GM12878 (cell line): ENCODE measurements at regions not wholly inside any gene's neighbourhood (a gene's known extent, or its start where the extent isn't known, plus 50 kb on each side); places are given as distances from the start of the nearest gene placed in this dataset.

Experiments used
- ATAC-seq: fragments of 200-7000 bp; cut with Tn5 transposase; 3 replicates; pipeline ENCODE4 v1.9.1; 2020; ENCODE audit warnings: mild to moderate bottlenecking, moderate library complexity
- BruUV-seq: library from RNA; stranded (reverse); fragments of 400-500 nt; replicated peaks from 2 replicates; lab custom pipeline; 2021; lab: Mats Ljungman, UMichigan
- CTCF ChIA-PET: fragments of 300-600 bp; sonication (Branson Sonifier 250); formaldehyde crosslinking; extraction: SDS; loops from one replicate; lab custom pipeline; 2021; ENCODE audit warnings: inconsistent platforms; lab: Yijun Ruan, JAX
- POLR2A ChIA-PET: fragments of 350-600 bp; formaldehyde crosslinking; extraction: SDS; loops from one replicate; lab custom pipeline; 2021; ENCODE audit warnings: inconsistent platforms; lab: Charles Lee
- RAD21 ChIA-PET: fragments of 300-600 bp; sonication (Branson Sonifier 250); formaldehyde crosslinking; loops from one replicate; lab custom pipeline; 2023; ENCODE audit warnings: antibody characterized with exemption; ENCODE audit not compliant: unreplicated experiment; lab: Charles Lee
- SMC1A ChIA-PET: fragments of 300-600 bp; sonication (Branson Sonifier 250); formaldehyde crosslinking; loops from one replicate; lab custom pipeline; 2023; ENCODE audit not compliant: unreplicated experiment, uncharacterized antibody; lab: Charles Lee
- DNase-seq: peaks from one replicate; pipeline ENCODE4 v3.0.0-alpha.2; 2011; ENCODE audit warnings: low read depth, low spot score
- FAIRE-seq: peaks from 3 replicates; lab custom pipeline; 2011; peaks lifted over from hg19 to GRCh38; lab: Jason Lieb, UNC
- H2AFZ ChIP-seq: 2 replicates; pipeline ENCODE4 v1.6.0; 2011; ENCODE audit warnings: low read depth, low read length, control low read depth; ENCODE audit not compliant: control insufficient read depth
- H3K27ac ChIP-seq: 2 replicates; pipeline ENCODE4 v1.5.1; 2011; ENCODE audit warnings: control low read depth; ENCODE audit not compliant: control insufficient read depth, insufficient read depth
- H3K27me3 ChIP-seq, 2 experiments: replicated peaks in 1 of 2; 2 replicates each; pipeline versions ENCODE4 v1.6.0 to v1.6.1; 2011; ENCODE audit warnings: low read length in 1 of 2; ENCODE audit not compliant: control insufficient read depth in 2 of 2, insufficient read depth in 2 of 2
- H3K36me3 ChIP-seq, 2 experiments: 2 replicates each; pipeline ENCODE4 v1.5.1; 2011; ENCODE audit warnings: low read length in 1 of 2; ENCODE audit not compliant: control insufficient read depth in 2 of 2, insufficient read depth in 2 of 2
- H3K4me1 ChIP-seq: 2 replicates; pipeline ENCODE4 v1.6.1; 2011; ENCODE audit warnings: mild to moderate bottlenecking, low read length, moderate library complexity, mixed read lengths; ENCODE audit not compliant: control insufficient read depth, insufficient read depth
- H3K4me2 ChIP-seq: 2 replicates; pipeline ENCODE4 v1.6.0; 2011; ENCODE audit warnings: control low read depth; ENCODE audit not compliant: control insufficient read depth, insufficient read depth
- H3K4me3 ChIP-seq: fragments of 200-600 bp; sonication (generic); 2 replicates; pipeline ENCODE4 v1.5.1; 2016
- H3K79me2 ChIP-seq: 2 replicates; pipeline ENCODE4 v1.6.0; 2011; ENCODE audit warnings: low read length; ENCODE audit not compliant: control insufficient read depth, insufficient read depth
- H3K9ac ChIP-seq: 2 replicates; pipeline ENCODE4 v1.8.0; 2011; ENCODE audit warnings: low read length, control low read depth, mixed read lengths; ENCODE audit not compliant: control insufficient read depth, insufficient read depth
- H3K9me3 ChIP-seq: replicated peaks from 3 replicates; pipeline ENCODE4 v1.5.1; 2011; ENCODE audit warnings: mild to moderate bottlenecking, low read length; ENCODE audit not compliant: control insufficient read depth, insufficient read depth
- H4K20me1 ChIP-seq: 2 replicates; pipeline ENCODE4 v1.6.0; 2011; ENCODE audit not compliant: control insufficient read depth, insufficient read depth
- BRCA1 ChIP-seq: IDR thresholded peaks from 2 replicates; pipeline ENCODE4 v1.6.1; 2011; ENCODE audit warnings: low read depth, low read length, improper control_type of control experiment
- EP300 ChIP-seq, 2 experiments: fragments of 150-350 bp in 1 of 2; IDR thresholded peaks; 2 replicates each; pipeline ENCODE4 v1.6.1; 2011 to 2012; ENCODE audit warnings: low read depth in 2 of 2, low read length in 2 of 2, borderline replicate concordance in 1 of 2, improper control_type of control experiment in 1 of 2, inconsistent platforms in 1 of 2; ENCODE audit not compliant: control insufficient read depth in 1 of 2
- GABPA ChIP-seq: IDR thresholded peaks from 2 replicates; pipeline ENCODE4 v1.6.1; 2014; ENCODE audit warnings: antibody characterized with exemption, low read depth, mild to moderate bottlenecking, inconsistent platforms
- KLF5 ChIP-seq: fragments of 450-650 bp; IDR thresholded peaks from 2 replicates; pipeline ENCODE4 v1.6.1; 2014; ENCODE audit warnings: mild to moderate bottlenecking; ENCODE audit not compliant: partially characterized antibody
- MEF2A ChIP-seq: IDR thresholded peaks from 2 replicates; pipeline ENCODE4 v1.6.1; 2011; ENCODE audit warnings: low read depth, mild to moderate bottlenecking, low read length, moderate library complexity; ENCODE audit not compliant: insufficient read depth
- MEF2B ChIP-seq: fragments of 450-650 bp; IDR thresholded peaks from 2 replicates; pipeline ENCODE4 v1.6.1; 2018; ENCODE audit warnings: mild to moderate bottlenecking, moderate library complexity; ENCODE audit not compliant: partially characterized antibody, poor library complexity, severe bottlenecking
- NFYA ChIP-seq: IDR thresholded peaks from 2 replicates; pipeline ENCODE4 v1.6.1; 2011; ENCODE audit warnings: low read depth, mild to moderate bottlenecking, low read length, improper control_type of control experiment, borderline replicate concordance
- PAX8 ChIP-seq: fragments of 450-650 bp; IDR thresholded peaks from 2 replicates; pipeline ENCODE4 v1.6.1; 2017; ENCODE audit warnings: mild to moderate bottlenecking, moderate library complexity
- RUNX3 ChIP-seq: IDR thresholded peaks from 2 replicates; pipeline ENCODE4 v1.6.1; 2012; ENCODE audit warnings: low read length, inconsistent platforms
- SMAD1 ChIP-seq: fragments of 450-650 bp; IDR thresholded peaks from 2 replicates; pipeline ENCODE4 v1.6.1; 2018; ENCODE audit warnings: mild to moderate bottlenecking, low read depth; ENCODE audit not compliant: partially characterized antibody
- SMARCA5 ChIP-seq: fragments of 450-650 bp; IDR thresholded peaks from 2 replicates; pipeline ENCODE4 v1.6.1; 2017; ENCODE audit warnings: mild to moderate bottlenecking
- SUZ12 ChIP-seq: fragments of 200-600 bp; sonication (generic); IDR thresholded peaks from one replicate; pipeline ENCODE4 v1.6.1; 2018; ENCODE audit warnings: antibody characterized with exemption, mild to moderate bottlenecking; ENCODE audit not compliant: unreplicated experiment
- WGBS: methylation state at CpG from one replicate; pipeline ENCODE4 v1.1.6; 2016; ENCODE audit warnings: low lambda C conversion rate; ENCODE audit not compliant: insufficient replicate concordance, insufficient coverage; ENCODE audit errors: missing lambda C conversion rate; 5-methylcytosine and 5-hydroxymethylcytosine counted together
- in situ Hi-C: fragments of 300-500 bp; cut with MboI; formaldehyde crosslinking; loops from 9 replicates; pipeline ENCODE4 v1.14.3; 2018; ENCODE audit warnings: mixed read lengths
- intact Hi-C: fragments of 100-400 bp; cut with micrococcal nuclease; formaldehyde crosslinking; loops from one replicate; pipeline ENCODE4 v1.14.2; 2022; ENCODE audit not compliant: unreplicated experiment
- TF ChIP-seq, protein P1 (sequence below): IDR thresholded peaks from 2 replicates; pipeline ENCODE4 v1.6.1; 2012; ENCODE audit warnings: low read depth, low read length, improper control_type of control experiment
- TF ChIP-seq, protein P2 (sequence below): IDR thresholded peaks from 2 replicates; pipeline ENCODE4 v1.6.1; 2012; ENCODE audit warnings: mild to moderate bottlenecking, low read depth, low read length
- TF ChIP-seq, protein P3 (sequence below): fragments of 450-650 bp; IDR thresholded peaks from 2 replicates; pipeline ENCODE4 v1.6.1; 2017; ENCODE audit warnings: borderline replicate concordance
- TF ChIP-seq, protein P4 (sequence below): fragments of 450-650 bp; IDR thresholded peaks from 2 replicates; pipeline ENCODE4 v1.6.1; 2017; ENCODE audit warnings: low read depth, mild to moderate bottlenecking, moderate library complexity

GRCh38 chr9:129463994-129464393 is 156.9 kb downstream of the C9orf50 start (continued):
- TF ChIP-seq, protein P1, sequence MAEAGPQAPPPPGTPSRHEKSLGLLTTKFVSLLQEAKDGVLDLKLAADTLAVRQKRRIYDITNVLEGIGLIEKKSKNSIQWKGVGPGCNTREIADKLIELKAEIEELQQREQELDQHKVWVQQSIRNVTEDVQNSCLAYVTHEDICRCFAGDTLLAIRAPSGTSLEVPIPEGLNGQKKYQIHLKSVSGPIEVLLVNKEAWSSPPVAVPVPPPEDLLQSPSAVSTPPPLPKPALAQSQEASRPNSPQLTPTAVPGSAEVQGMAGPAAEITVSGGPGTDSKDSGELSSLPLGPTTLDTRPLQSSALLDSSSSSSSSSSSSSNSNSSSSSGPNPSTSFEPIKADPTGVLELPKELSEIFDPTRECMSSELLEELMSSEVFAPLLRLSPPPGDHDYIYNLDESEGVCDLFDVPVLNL, result no peak

- Histone ChIP-seq H3K9ac (no peak overlapping the region), H3K9me3 (no peaks in the 10 kb centered on the region), H3K36me3 (no peaks in the 10 kb centered on the region), H3K4me1 (peaks cover 22% of the 10 kb centered on the region), H3K4me2 (no peak overlapping the region), H4K20me1 (no peaks in the 10 kb centered on the region), H3K27me3 (no peaks in the 10 kb centered on the region), H3K4me3 (no peak overlapping the region), H2AFZ (no peak overlapping the region), H3K79me2 (no peaks in the 10 kb centered on the region), H3K27ac (no peak overlapping the region)
- POLR2A ChIA-PET, result interaction anchor here (0.5 kb wide), 1 partner anchor 12 kb away, joined by 3 read pairs; no protein-coding TSS in a partner anchor
- FAIRE-seq (no peak), DNase-seq (no peak), ATAC-seq (no peak)
- RAD21 ChIA-PET, result no interaction called here
- SMC1A ChIA-PET, result interaction anchor here (0.6 to 1.4 kb wide), 3 partner anchors 63 to 162 kb away, joined by 3 read pairs; partner anchors contain the start of gene NTMT1
- no TSS peak for BruUV-seq
- in situ Hi-C loops, result no loop called here
- intact Hi-C loops, result no loop called here
- WGBS, result 26% methylated on average over 10 of the region's 10 CpGs
- CTCF ChIA-PET, result no interaction called here
- TF ChIP-seq, protein P2, sequence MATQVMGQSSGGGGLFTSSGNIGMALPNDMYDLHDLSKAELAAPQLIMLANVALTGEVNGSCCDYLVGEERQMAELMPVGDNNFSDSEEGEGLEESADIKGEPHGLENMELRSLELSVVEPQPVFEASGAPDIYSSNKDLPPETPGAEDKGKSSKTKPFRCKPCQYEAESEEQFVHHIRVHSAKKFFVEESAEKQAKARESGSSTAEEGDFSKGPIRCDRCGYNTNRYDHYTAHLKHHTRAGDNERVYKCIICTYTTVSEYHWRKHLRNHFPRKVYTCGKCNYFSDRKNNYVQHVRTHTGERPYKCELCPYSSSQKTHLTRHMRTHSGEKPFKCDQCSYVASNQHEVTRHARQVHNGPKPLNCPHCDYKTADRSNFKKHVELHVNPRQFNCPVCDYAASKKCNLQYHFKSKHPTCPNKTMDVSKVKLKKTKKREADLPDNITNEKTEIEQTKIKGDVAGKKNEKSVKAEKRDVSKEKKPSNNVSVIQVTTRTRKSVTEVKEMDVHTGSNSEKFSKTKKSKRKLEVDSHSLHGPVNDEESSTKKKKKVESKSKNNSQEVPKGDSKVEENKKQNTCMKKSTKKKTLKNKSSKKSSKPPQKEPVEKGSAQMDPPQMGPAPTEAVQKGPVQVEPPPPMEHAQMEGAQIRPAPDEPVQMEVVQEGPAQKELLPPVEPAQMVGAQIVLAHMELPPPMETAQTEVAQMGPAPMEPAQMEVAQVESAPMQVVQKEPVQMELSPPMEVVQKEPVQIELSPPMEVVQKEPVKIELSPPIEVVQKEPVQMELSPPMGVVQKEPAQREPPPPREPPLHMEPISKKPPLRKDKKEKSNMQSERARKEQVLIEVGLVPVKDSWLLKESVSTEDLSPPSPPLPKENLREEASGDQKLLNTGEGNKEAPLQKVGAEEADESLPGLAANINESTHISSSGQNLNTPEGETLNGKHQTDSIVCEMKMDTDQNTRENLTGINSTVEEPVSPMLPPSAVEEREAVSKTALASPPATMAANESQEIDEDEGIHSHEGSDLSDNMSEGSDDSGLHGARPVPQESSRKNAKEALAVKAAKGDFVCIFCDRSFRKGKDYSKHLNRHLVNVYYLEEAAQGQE, result no peak
- TF ChIP-seq EP300 (IDR thresholded peaks at IDR 0.05; ENCODE audit: borderline replicate concordance in 1 of 2, control insufficient read depth in 1 of 2, low read depth in 2 of 2, low read length in 2 of 2) (no peak), SMARCA5 (no peak), MEF2A (no peak), RUNX3 (no peak), BRCA1 (no peak), GABPA (no peak), SMAD1 (no peak), NFYA (no peak), PAX8 (no peak), SUZ12 (no peak), MEF2B (no peak), KLF5 (no peak)
- TF ChIP-seq, protein P3, sequence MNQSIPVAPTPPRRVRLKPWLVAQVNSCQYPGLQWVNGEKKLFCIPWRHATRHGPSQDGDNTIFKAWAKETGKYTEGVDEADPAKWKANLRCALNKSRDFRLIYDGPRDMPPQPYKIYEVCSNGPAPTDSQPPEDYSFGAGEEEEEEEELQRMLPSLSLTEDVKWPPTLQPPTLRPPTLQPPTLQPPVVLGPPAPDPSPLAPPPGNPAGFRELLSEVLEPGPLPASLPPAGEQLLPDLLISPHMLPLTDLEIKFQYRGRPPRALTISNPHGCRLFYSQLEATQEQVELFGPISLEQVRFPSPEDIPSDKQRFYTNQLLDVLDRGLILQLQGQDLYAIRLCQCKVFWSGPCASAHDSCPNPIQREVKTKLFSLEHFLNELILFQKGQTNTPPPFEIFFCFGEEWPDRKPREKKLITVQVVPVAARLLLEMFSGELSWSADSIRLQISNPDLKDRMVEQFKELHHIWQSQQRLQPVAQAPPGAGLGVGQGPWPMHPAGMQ, result no peak
- TF ChIP-seq, protein P4, sequence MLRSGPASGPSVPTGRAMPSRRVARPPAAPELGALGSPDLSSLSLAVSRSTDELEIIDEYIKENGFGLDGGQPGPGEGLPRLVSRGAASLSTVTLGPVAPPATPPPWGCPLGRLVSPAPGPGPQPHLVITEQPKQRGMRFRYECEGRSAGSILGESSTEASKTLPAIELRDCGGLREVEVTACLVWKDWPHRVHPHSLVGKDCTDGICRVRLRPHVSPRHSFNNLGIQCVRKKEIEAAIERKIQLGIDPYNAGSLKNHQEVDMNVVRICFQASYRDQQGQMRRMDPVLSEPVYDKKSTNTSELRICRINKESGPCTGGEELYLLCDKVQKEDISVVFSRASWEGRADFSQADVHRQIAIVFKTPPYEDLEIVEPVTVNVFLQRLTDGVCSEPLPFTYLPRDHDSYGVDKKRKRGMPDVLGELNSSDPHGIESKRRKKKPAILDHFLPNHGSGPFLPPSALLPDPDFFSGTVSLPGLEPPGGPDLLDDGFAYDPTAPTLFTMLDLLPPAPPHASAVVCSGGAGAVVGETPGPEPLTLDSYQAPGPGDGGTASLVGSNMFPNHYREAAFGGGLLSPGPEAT, result no peak
Observed at GRCh38 chr9:129463477-129463876, 157.4 kb downstream of the C9orf50 start.
